A673 (cell line): ENCODE measurements at regions not wholly inside any gene's neighbourhood (a gene's known extent, or its start where the extent isn't known, plus 50 kb on each side); places are given as distances from the start of the nearest gene placed in this dataset.

ENCODE experiments used
- BruUV-seq: library from RNA; stranded (reverse); fragments of 400-500 nt; replicated peaks from 2 replicates; lab custom pipeline; 2021; lab: Mats Ljungman, UMichigan
- CTCF ChIA-PET: fragments of 300-600 bp; sonication (Branson Sonifier 250); formaldehyde crosslinking; loops from one replicate; lab custom pipeline; 2022; ENCODE audit warnings: antibody characterized with exemption; lab: Charles Lee
- POLR2A ChIA-PET: fragments of 300-600 bp; sonication (Branson Sonifier 250); formaldehyde crosslinking; loops from one replicate; lab custom pipeline; 2022; ENCODE audit warnings: antibody characterized with exemption; ENCODE audit not compliant: low non-redundant PET; lab: Charles Lee
- DNase-seq: peaks from one replicate; pipeline ENCODE4 v3.0.0-alpha.2; 2015; ENCODE audit warnings: low spot score
- H3K27ac ChIP-seq: fragments of 200-600 bp; sonication (generic); 2 replicates; pipeline ENCODE4 v1.5.1; 2016; ENCODE audit warnings: mixed run types, low read depth, mild to moderate bottlenecking, mixed read lengths, antibody characterized with exemption, low read length; ENCODE audit not compliant: poor library complexity, severe bottlenecking
- H3K27me3 ChIP-seq: fragments of 200-600 bp; sonication (generic); replicated peaks from 2 replicates; pipeline ENCODE4 v1.6.1; 2017; ENCODE audit warnings: mixed run types, low read depth, mild to moderate bottlenecking, mixed read lengths, antibody characterized with exemption, low read length; ENCODE audit not compliant: insufficient read depth, poor library complexity
- H3K36me3 ChIP-seq: fragments of 200-600 bp; sonication (generic); 2 replicates; pipeline ENCODE4 v1.6.1; 2016; ENCODE audit warnings: mixed run types, mild to moderate bottlenecking, mixed read lengths, antibody characterized with exemption, low read length; ENCODE audit not compliant: insufficient read depth, poor library complexity, severe bottlenecking
- H3K4me1 ChIP-seq: fragments of 200-600 bp; sonication (generic); 2 replicates; pipeline ENCODE4 v1.6.1; 2017; ENCODE audit warnings: mixed run types, mild to moderate bottlenecking, mixed read lengths, antibody characterized with exemption, low read length; ENCODE audit not compliant: insufficient read depth, poor library complexity, severe bottlenecking
- H3K4me3 ChIP-seq: fragments of 200-600 bp; sonication (generic); 2 replicates; pipeline ENCODE4 v1.5.1; 2016; ENCODE audit warnings: low read depth, mixed run types, mild to moderate bottlenecking, mixed read lengths, low read length; ENCODE audit not compliant: poor library complexity, severe bottlenecking
- H3K9me3 ChIP-seq: fragments of 200-600 bp; sonication (generic); 2 replicates; pipeline ENCODE4 v1.6.1; 2016; ENCODE audit warnings: mixed run types, low read depth, mild to moderate bottlenecking, mixed read lengths, antibody characterized with exemption, low read length; ENCODE audit not compliant: poor library complexity, severe bottlenecking
- CTCF ChIP-seq: fragments of 300-800, 200-600 bp; sonication (generic); conservative IDR thresholded peaks from 2 replicates; pipeline ENCODE4 v1.5.1; 2017; ENCODE audit warnings: low read depth, mild to moderate bottlenecking, antibody characterized with exemption, low read length, moderate library complexity, mixed read lengths
- EZH2 ChIP-seq: fragments of 200-600 bp; sonication (generic); IDR thresholded peaks from 2 replicates; pipeline ENCODE4 v1.6.1; 2017; ENCODE audit warnings: borderline replicate concordance, low read depth, mild to moderate bottlenecking, mixed read lengths, antibody characterized with exemption, low read length; ENCODE audit not compliant: poor library complexity, severe bottlenecking
- intact Hi-C: fragments of 100-400 bp; cut with micrococcal nuclease; formaldehyde crosslinking; loops from one replicate; pipeline ENCODE4 v1.10.0; 2022; ENCODE audit not compliant: unreplicated experiment

- no TSS peak for BruUV-seq
- no peak for DNase-seq
Measured at GRCh38 chr11:120028181-120028896, 109.6 kb downstream of the TRIM29 start.

GRCh38 chr11:120027546-120028180, 110.2 kb downstream of the TRIM29 start:
- TF ChIP-seq EZH2 (no peak), CTCF (no peak)
- POLR2A ChIA-PET, result no interaction called here
- intact Hi-C loops, result no loop called here
- Histone ChIP-seq H3K27me3 (peaks cover 16% of the 10 kb centered on the region), H3K36me3 (no peaks in the 10 kb centered on the region), H3K9me3 (no peaks in the 10 kb centered on the region), H3K27ac (no peak overlapping the region), H3K4me3 (no peak overlapping the region), H3K4me1 (no peaks in the 10 kb centered on the region)
- CTCF ChIA-PET, result no interaction called here
- BruUV-seq, result no TSS peak
- DNase-seq, result no peak

More at GRCh38 chr11:120028181-120028896, 109.6 kb downstream of the TRIM29 start:
- TF ChIP-seq EZH2 (no peak), CTCF (no peak)
- Histone ChIP-seq H3K9me3 (no peaks in the 10 kb centered on the region), H3K27me3 (peaks cover 16% of the 10 kb centered on the region), H3K27ac (no peak overlapping the region), H3K36me3 (no peaks in the 10 kb centered on the region), H3K4me3 (no peak overlapping the region), H3K4me1 (no peaks in the 10 kb centered on the region)
- intact Hi-C loops, result no loop called here
- ChIA-PET POLR2A (no interaction called here), CTCF (no interaction called here)

- intact Hi-C loops, result no loop called here
- CTCF ChIA-PET, result no interaction called here
- Histone ChIP-seq H3K4me3 (no peak overlapping the region), H3K36me3 (no peaks in the 10 kb centered on the region), H3K27me3 (peaks cover 16% of the 10 kb centered on the region), H3K9me3 (no peaks in the 10 kb centered on the region), H3K27ac (no peak overlapping the region), H3K4me1 (no peaks in the 10 kb centered on the region)
- BruUV-seq, result no TSS peak
- no peak for DNase-seq
- TF ChIP-seq CTCF, result no peak
- TF ChIP-seq EZH2, result no peak
- POLR2A ChIA-PET, result no interaction called here
Measured at GRCh38 chr11:120025606-120026335, 112.1 kb downstream of the TRIM29 start.
